Astrocyte (in vitro differentiated cells and primary cell): ENCODE measurements at regions not wholly inside any gene's neighbourhood (a gene's known extent, or its start where the extent isn't known, plus 50 kb on each side); places are given as distances from the start of the nearest gene placed in this dataset.

ENCODE experiments used
- CTCF ChIP-seq: IDR thresholded peaks from 2 replicates; pipeline ENCODE4 v1.5.1; 2011; ENCODE audit warnings: low read depth, mild to moderate bottlenecking, inconsistent platforms, low read length, moderate library complexity; ENCODE audit not compliant: insufficient read depth
- EZH2 ChIP-seq: IDR thresholded peaks from 2 replicates; pipeline ENCODE4 v1.6.1; 2012; ENCODE audit warnings: mild to moderate bottlenecking, low read length, inconsistent platforms; ENCODE audit not compliant: insufficient read depth

DNA sequence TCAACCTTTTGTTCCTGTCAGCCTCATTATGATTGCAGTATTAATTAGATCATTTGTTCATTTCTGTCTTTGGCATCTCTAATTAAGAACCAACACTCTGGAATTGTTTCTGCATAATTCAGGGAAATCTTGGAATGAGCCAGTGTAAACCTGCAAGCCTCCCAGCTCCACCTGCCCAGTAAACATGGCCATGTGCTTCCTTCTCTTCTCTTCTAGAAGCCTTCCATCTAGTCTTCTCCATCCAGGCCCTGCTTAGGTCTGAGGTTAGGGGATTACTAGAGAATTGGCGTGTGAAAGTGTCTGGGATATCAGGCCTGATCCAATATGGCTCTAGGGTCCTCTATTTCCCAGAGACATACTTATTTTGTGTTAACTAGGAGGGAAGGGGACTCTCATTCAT, 528.0 kb downstream of the AACS start:
- no peak for TF ChIP-seq CTCF
- no peak for TF ChIP-seq EZH2
